ENCODE measurements at regions not wholly inside any gene's neighbourhood (a gene's known extent, or its start where the extent isn't known, plus 50 kb on each side); places are given as distances from the start of the nearest gene placed in this dataset.
A peak's percentile ranks its signal among the peaks of the same experiment; 100 is the strongest.

GRCh38 chr18:11518788-11519685, 90.4 kb upstream of the SLC35G4 start:
- H3K27ac ChIP-seq (ENCODE audit: extremely low read depth, low read depth, low read length): no peak overlapping the region
- no peaks in the 10 kb centered on the region for H3K36me3 ChIP-seq (ENCODE audit: control insufficient read depth in 2 of 2, insufficient read depth in 1 of 2, low read length in 2 of 2)
- H3K4me1 ChIP-seq (ENCODE audit: control insufficient read depth, insufficient read depth, low read length): no peaks in the 10 kb centered on the region
- no peaks in the 10 kb centered on the region for H3K9me3 ChIP-seq (ENCODE audit: control insufficient read depth, insufficient read depth, low read depth, low read length)
- TF ChIP-seq ZNF654 (tag by site-specific recombination; IDR thresholded peaks at IDR 0.05; ENCODE audit: low read depth) (peak; percentile 53), PRDM6 (tag by site-specific recombination; IDR thresholded peaks at IDR 0.05) (no peak), ZXDB (tag by site-specific recombination; IDR thresholded peaks at IDR 0.05) (0 out of 2 replicates have a peak, but pooled peaks have one; percentile 27), ZFHX2 (tag by site-specific recombination; conservative IDR thresholded peaks at IDR 0.05) (no peak), ZFP37 (tag by site-specific recombination; IDR thresholded peaks at IDR 0.05) (0 out of 2 replicates have a peak, but pooled peaks have one; percentile 21), ZNF514 (tag by site-specific recombination; IDR thresholded peaks at IDR 0.05) (no peak), ZBTB1 (tag by site-specific recombination; IDR thresholded peaks at IDR 0.05) (no peak), ZNF549 (tag by site-specific recombination; IDR thresholded peaks at IDR 0.05) (no peak), RBAK (tag by site-specific recombination; IDR thresholded peaks at IDR 0.05) (no peak), ZNF596 (tag by site-specific recombination; IDR thresholded peaks at IDR 0.05) (no peak), ZNF600 (tag by site-specific recombination; IDR thresholded peaks at IDR 0.05) (no peak), ZNF398 (tag by site-specific recombination; IDR thresholded peaks at IDR 0.05) (no peak), ZNF140 (tag by site-specific recombination; IDR thresholded peaks at IDR 0.05) (no peak), GLIS1 (tag by site-specific recombination; IDR thresholded peaks at IDR 0.05) (peak; percentile 29; the same call in 1 of the 2 replicates), GLIS2 (tag by site-specific recombination; IDR thresholded peaks at IDR 0.05) (peak; percentile 23; the same call in 1 of the 2 replicates), OSR2 (tag by site-specific recombination; IDR thresholded peaks at IDR 0.05) (no peak), SCRT1 (tag by site-specific recombination; IDR thresholded peaks at IDR 0.05; ENCODE audit: borderline replicate concordance) (no peak), ZNF433 (tag by site-specific recombination; IDR thresholded peaks at IDR 0.05; ENCODE audit: low read depth) (no peak), ZNF211 (tag by site-specific recombination; IDR thresholded peaks at IDR 0.05; ENCODE audit: low read depth) (no peak), ZNF529 (tag by site-specific recombination; IDR thresholded peaks at IDR 0.05; ENCODE audit: insufficient replicate concordance) (no peak)
- TF ChIP-seq, protein P1, sequence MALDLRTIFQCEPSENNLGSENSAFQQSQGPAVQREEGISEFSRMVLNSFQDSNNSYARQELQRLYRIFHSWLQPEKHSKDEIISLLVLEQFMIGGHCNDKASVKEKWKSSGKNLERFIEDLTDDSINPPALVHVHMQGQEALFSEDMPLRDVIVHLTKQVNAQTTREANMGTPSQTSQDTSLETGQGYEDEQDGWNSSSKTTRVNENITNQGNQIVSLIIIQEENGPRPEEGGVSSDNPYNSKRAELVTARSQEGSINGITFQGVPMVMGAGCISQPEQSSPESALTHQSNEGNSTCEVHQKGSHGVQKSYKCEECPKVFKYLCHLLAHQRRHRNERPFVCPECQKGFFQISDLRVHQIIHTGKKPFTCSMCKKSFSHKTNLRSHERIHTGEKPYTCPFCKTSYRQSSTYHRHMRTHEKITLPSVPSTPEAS (tag by site-specific recombination; IDR thresholded peaks at IDR 0.05): no peak
- TF ChIP-seq, protein P2, sequence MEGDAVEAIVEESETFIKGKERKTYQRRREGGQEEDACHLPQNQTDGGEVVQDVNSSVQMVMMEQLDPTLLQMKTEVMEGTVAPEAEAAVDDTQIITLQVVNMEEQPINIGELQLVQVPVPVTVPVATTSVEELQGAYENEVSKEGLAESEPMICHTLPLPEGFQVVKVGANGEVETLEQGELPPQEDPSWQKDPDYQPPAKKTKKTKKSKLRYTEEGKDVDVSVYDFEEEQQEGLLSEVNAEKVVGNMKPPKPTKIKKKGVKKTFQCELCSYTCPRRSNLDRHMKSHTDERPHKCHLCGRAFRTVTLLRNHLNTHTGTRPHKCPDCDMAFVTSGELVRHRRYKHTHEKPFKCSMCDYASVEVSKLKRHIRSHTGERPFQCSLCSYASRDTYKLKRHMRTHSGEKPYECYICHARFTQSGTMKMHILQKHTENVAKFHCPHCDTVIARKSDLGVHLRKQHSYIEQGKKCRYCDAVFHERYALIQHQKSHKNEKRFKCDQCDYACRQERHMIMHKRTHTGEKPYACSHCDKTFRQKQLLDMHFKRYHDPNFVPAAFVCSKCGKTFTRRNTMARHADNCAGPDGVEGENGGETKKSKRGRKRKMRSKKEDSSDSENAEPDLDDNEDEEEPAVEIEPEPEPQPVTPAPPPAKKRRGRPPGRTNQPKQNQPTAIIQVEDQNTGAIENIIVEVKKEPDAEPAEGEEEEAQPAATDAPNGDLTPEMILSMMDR (tag by site-specific recombination; IDR thresholded peaks at IDR 0.05): peak; percentile 82
- TF ChIP-seq, protein P3, sequence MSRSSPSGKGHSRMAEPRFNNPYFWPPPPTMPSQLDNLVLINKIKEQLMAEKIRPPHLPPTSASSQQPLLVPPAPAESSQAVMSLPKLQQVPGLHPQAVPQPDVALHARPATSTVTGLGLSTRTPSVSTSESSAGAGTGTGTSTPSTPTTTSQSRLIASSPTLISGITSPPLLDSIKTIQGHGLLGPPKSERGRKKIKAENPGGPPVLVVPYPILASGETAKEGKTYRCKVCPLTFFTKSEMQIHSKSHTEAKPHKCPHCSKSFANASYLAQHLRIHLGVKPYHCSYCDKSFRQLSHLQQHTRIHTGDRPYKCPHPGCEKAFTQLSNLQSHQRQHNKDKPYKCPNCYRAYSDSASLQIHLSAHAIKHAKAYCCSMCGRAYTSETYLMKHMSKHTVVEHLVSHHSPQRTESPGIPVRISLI (tag by site-specific recombination; IDR thresholded peaks at IDR 0.05): no peak
- ChIA-PET POLR2A (no interaction called here), CTCF (interaction anchor here (0.6 to 6.3 kb wide), 44 partner anchors 9 to 781 kb away, joined by 3 to 53 read pairs (median 4); no protein-coding TSS in a partner anchor)
- H3K4me3 ChIP-seq (ENCODE audit: low read depth, low read length): no peak overlapping the region
